VCaP (cell line): ENCODE measurements at regions not wholly inside any gene's neighbourhood (a gene's known extent, or its start where the extent isn't known, plus 50 kb on each side); places are given as distances from the start of the nearest gene placed in this dataset.

ENCODE experiments used
- H3K27ac ChIP-seq: fragments of 450-650 bp; 2 replicates; pipeline ENCODE4 v1.5.1; 2017
- TF ChIP-seq, protein P1 (sequence below): fragments of 450-650 bp; conservative IDR thresholded peaks from 2 replicates; pipeline ENCODE4 v1.5.1; 2017; ENCODE audit warnings: mild to moderate bottlenecking, moderate library complexity

DNA sequence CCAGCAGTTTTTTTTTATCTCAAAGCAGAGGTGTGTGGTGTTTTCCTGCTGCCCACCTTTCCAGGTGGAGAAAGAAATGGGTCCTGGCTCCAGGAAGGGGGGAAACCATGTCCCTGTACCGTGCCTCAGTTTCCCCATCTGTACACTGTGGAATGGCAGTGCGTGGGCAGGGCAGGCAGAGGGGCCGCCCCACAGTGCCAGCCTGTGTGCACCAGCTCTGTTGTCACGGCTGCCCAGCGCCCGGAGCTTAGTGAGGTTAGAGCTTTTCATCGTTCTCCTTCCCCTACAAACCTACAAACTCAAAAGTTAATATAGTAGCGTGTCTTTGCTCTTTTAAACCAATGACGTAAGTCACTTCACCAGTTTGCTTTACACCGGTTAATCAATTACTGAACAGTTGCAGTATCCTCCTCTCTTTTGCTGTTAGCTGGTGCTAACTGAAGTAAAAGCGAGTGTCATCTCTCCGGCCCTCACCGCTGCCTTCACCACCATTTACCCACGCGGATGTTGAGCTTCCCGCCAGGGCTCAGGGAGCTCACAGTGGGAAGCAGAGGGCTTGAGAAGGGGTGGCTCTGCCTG, 114.8 kb upstream of the ADRA2C start:
- TF ChIP-seq, protein P1, sequence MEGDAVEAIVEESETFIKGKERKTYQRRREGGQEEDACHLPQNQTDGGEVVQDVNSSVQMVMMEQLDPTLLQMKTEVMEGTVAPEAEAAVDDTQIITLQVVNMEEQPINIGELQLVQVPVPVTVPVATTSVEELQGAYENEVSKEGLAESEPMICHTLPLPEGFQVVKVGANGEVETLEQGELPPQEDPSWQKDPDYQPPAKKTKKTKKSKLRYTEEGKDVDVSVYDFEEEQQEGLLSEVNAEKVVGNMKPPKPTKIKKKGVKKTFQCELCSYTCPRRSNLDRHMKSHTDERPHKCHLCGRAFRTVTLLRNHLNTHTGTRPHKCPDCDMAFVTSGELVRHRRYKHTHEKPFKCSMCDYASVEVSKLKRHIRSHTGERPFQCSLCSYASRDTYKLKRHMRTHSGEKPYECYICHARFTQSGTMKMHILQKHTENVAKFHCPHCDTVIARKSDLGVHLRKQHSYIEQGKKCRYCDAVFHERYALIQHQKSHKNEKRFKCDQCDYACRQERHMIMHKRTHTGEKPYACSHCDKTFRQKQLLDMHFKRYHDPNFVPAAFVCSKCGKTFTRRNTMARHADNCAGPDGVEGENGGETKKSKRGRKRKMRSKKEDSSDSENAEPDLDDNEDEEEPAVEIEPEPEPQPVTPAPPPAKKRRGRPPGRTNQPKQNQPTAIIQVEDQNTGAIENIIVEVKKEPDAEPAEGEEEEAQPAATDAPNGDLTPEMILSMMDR: no peak

DNA sequence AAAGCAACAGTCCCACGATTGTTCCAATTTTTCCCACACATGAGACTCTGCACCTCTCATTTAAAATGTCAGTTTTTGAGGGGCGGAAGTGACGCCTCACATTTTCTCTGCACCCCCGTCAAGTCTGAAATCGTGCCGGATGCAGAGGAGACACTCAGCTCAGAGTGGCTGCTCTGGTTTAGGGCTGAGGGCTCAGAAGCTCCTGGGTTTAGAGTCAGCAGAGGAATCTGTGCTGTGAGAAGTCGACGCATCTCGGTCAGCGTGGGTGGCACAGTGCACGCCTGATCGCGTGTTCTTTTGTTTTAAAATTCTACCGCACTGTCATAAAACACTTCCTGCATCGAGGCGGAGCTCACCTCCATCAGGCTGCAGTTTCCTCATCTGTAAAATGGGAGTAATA, 116.7 kb upstream of the ADRA2C start:
- TF ChIP-seq, protein P1: no peak
- H3K27ac ChIP-seq: no peak overlapping the region

More for the DNA sequence above, 114.8 kb upstream of the ADRA2C start:
- no peak overlapping the region for H3K27ac ChIP-seq

DNA sequence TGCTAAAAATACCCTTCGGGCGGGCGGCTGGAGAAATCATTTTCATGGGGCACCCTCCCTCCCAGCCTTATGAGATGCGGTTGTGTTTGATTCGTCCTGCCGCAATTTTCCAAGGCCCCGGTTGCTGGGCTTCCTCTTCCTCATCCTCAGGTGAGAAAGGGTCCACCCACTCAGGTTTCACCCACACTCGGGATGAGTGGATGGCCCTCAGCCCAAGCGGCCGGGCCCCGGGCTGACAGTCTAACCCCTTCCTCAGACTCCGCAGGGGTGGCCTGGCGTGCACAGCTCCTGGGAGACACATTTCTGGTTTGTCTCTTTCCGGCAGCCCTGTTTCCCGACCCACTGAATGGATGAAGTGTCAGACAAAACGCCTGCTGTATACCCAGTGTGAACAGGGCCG, 116.5 kb upstream of the LRPAP1 start:
- TF ChIP-seq, protein P1: no peak

DNA sequence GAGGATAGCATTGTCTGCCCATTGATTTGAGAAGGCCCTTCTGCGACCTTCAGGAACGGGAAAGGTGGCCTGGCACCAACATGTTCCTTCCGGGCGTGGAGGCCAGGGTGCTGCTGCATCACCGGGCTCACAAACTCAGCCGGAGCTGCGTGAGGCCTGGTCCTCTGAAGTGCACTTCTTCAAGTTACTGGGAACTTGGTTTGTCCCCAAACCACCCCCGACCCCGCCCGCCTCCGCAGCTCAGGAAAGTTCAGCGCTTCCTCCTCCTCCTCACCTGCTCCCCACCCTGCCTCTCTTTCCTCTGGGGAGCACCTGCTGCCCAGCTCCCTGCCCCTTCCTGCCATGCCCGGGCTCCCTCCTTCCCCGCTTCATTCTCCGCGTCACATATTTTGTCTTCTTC, 116.0 kb upstream of the LRPAP1 start:
- TF ChIP-seq, protein P1: no peak
- no peak overlapping the region for H3K27ac ChIP-seq

More for the DNA sequence above, 116.5 kb upstream of the LRPAP1 start:
- H3K27ac ChIP-seq: no peak overlapping the region

DNA sequence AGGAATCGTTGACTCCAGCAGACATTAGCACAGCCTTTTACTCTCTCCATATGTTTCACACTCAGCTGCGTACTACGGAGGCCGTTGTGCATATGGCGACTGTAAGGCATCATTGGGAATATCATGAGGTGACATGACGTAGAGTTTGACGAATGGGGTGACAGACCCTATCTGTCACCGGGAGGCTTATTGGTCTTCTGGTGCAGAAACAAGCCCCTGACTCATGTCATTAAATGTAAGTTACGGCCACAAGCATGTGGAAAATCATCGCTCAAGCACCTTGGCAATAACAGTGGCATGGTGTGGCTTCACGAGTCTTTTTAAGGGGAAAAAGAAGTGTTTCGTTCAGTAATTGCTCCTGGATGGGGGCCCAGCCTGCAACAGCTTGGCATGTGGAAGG, 115.2 kb upstream of the LRPAP1 start:
- no peak overlapping the region for H3K27ac ChIP-seq
- TF ChIP-seq, protein P1: no peak

DNA sequence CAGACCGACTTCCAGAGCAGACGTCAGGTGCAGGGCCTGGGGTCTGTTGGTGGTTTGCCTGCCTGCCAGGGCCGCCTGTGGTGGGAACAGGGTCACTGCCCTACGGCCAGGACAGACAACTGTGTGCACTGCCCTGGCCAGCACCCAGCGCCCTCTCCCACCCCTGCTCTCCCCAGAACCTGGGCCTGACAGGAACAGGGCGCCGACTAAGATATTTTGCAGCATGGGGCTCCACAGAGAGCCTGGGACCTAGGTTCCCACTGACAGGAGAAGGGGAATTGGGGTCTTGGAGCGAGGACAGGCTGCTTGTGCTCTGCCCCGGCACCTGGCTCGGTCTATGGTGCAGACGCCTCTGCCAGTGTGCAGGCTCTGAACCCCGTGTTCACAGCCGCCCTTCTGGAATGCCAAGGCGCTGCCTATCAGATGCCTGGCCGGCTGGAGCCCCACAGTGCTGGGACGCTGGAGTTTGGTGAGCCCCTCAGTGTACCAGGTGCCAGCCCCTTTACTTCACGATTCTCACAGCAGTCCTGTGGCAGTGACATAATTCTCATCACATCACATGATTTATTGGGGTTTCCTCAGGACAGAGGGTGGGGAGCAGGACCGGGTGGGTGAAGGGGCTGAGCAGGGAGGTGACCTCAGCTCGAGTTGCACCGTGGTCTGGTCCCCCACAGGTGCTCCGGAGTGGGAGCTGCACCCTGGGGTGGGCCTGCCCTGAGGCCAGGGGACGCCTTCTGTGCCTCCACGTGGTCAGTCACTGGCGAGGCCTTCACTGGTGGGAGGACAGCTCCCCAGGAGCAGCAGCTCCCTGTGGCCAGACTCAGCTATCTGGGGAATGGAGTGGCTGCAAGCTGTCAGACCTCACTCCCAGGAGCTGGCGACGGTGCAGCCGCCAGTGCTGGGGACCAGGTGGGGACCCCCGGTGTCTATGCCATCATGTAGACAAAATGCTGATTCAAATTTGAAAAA, 113.8 kb upstream of the LRPAP1 start:
- TF ChIP-seq, protein P1: no peak
- H3K27ac ChIP-seq: no peak overlapping the region

DNA sequence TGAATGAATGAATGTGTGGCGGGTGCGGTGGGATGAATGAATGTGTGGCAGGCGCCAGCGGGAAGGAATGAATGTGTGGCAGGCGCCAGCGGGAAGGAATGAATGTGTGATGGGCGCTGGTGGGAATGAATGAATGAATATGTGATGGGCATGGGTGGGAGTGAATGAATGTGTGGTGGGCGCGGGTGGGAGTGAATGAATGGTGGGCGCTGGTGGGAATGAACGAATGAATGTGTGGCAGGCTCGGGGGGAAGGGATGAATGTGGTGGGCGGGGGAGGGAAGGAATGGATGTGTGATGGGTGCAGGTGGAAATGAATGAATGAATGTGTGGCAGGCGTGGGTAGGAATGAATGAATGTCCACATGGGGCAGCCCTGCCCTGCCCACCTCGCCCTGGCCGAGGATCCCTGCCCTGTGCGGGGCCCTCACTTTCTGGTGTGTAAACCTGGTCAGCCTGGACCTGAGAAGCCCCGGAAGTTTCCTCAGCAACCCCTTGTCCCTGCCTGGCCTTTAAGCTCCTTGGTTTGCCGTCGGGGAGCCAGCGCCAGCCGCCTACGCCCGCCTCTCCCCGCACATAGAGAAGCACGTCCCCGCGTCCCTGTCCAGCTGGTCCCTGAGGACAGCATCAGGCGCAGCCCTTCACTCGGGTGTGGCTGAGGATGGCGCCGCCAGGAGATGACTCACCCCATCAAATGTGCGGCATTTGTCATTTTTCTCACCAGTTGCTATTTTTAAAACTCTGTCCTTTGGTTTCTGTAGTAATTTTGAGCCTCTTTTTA, 112.8 kb upstream of the LRPAP1 start:
- H3K27ac ChIP-seq: no peak overlapping the region

More for the DNA sequence above, 112.8 kb upstream of the LRPAP1 start:
- TF ChIP-seq, protein P1: no peak
